Glomerular visceral epithelial cell (primary cell): ENCODE measurements at regions not wholly inside any gene's neighbourhood (a gene's known extent, or its start where the extent isn't known, plus 50 kb on each side); places are given as distances from the start of the nearest gene placed in this dataset.
"Not testable (repeated sequence)": the region's sequence is repeated elsewhere in the genome, so short reads cannot be mapped to it uniquely, and the experiment has no call there.

Experiments
- DNase-seq: peaks from one replicate; pipeline ENCODE4 v3.0.0-alpha.2; 2016; ENCODE audit errors: extremely low spot score

DNA sequence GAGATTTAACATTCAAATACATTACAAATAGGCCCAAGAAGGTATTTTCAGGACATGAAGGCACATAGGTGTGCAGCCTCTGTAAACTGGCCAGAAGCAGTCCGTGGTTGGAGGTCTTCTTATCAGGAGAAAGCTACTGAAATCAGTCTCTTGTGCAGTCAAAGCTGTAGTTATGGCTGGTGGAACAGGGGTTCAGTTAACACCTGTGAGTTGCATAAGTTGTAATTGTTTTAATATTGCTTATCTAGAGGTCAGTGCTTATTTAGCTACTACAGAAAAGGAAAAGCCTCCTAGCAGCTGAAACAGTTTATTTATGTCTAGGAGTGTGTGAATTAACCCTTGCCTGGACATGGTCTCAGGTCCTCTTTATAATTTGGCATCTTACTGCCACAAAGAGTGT, 377.6 kb upstream of the MDGA2 start:
- no peak for DNase-seq

DNA sequence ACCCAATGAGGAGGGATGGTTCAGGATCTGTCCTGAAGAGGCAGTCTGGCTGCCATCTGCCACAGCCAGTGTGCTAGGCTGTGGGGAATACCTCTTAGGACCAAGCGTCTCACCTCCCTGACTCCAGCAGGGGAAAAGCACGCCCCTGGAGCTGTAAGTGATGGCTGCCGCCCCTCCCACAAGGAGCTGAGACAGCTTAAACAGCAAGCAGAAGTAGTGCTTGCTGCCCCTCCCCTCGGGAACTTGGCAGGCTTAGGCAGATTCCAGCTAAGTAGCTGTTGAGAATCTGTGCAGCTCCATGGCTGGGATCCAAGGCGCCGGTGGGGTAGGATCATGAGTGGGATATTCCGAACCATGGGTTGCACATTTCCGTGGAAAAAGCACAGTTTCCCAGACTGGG, 360.4 kb upstream of the MDGA2 start:
- no peak for DNase-seq

DNA sequence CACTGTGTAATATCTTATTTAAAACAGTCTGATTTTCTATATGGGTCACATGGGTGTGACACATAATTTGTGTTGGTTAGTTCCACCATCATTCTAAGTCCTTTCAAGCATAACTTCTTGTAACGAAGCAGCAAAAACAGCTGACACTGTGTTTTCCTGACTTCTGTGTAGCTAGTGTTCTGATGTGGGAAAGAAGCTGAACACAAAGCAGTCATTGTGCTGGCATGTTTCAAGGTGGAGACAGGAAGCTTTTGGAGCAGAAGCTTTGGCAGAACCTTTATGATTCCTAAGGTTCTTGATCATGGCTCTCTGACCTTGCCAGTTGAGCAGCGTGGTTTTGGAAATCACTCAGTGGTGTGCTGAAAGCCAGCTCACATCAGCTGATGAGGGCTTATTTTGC, 351.7 kb upstream of the MDGA2 start:
- DNase-seq, result no peak

DNA sequence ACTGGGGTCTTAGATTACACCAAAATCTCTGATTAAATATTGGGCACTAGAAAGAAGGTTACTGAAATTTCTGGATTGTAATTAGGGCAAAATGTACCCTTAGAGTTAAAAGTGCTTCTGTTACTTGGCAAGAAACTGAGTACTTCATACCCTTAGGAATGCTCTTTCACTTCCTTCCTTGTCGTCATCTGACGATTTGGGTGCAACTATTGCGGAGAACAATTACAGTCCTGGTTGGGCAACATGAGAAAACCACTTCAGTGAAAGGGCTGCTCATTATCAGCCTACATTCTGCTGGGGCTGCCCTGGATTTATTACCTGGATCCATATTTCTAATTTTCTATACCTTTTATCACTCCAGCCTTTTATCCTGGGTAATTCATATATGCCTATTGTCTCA, 348.5 kb upstream of the MDGA2 start:
- DNase-seq, result no peak

DNA sequence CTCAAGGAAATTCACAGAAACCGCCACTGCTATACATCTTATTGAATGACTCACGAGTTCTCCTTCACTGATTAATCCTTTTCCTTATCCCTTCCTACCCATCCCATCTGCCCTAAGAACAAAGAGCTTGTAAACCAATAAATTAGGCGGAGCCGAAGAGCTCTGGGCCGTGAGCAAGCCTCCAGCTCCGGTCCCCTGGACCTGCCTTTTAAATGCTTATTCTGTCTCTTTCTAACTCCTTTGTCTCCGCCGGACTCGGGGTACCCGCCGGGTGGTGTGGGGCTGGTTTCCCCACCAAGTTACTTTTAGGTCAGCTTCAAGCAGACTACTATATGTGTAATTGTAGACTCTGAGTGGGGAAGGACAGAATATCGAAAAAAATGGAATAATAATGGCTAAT, 336.1 kb upstream of the MDGA2 start:
- not testable (repeated sequence) for DNase-seq

DNA sequence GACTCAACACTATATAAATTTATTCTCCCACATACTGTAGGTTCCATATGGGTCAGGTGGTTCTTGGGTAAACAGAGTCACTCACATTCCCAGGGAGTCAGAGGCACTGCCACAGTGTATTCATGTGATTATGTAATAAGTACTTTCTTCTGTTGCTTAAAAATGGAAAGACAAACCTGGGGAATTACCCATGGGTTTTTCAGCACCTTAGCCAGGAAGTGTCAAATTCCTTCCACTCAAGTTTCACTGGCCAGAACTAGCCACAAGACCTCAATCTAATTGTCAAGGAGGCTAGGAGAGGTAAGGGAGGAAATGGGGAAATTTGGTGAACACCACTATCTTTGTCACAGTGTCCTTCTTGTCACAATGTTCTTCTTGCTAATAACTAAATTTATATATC, 333.2 kb upstream of the MDGA2 start:
- peak; percentile 7 for DNase-seq

DNA sequence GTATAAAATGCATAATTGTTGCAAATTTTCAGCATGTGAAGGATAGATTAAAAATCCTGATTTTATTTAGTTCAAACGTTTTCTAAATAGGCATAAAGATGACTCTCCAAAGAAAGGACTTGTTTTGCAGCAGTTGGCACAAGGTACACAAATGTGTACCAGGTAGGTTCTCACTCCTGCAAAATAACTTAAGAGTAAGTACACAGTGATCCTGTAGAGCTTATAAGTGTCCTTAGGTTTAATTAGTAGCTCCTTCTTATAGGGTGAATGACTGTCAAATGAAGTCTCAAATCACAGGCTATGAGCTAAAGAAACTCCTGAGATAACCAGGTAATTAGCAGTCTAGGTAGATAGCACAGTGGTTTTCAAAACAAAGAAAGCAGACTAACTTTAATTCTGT, 330.6 kb upstream of the MDGA2 start:
- DNase-seq, result no peak

DNA sequence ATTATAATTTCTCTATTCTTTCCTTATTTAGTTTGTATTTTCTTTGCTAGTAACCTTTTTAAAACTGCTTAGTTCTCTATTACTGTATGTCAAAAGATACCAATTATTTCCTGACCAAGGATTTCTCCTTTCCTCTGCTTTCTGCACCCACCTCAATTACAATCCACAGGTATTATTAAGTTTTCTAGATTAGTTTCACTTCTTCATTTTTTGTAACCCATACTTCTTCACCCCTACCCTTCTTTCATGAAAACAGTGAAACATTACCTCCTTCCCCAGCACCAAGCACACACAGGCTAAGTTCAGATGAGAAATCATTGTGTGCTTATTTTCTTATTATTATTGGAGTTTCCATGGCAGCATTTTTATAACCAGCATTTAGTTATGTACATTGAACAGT, 318.5 kb upstream of the MDGA2 start:
- DNase-seq, result no peak

DNA sequence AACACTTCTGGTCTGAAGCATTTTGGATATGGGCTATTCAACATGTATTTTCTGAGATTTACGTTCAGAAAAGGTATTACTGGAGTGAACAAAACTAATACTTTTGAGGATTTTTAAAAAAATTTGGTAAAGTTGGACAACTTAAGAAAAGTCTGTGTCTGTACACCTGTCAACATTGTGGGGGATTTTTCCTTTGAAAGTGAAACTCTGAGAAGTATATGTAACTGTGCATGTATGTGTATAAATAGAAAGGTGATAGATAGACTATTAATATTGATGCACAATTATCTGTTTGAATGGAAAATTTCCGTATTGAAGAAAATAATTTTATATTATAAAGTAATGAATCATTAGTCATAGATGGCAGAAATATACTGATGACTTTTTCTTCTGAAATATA, 312.8 kb upstream of the MDGA2 start:
- DNase-seq, result no peak

DNA sequence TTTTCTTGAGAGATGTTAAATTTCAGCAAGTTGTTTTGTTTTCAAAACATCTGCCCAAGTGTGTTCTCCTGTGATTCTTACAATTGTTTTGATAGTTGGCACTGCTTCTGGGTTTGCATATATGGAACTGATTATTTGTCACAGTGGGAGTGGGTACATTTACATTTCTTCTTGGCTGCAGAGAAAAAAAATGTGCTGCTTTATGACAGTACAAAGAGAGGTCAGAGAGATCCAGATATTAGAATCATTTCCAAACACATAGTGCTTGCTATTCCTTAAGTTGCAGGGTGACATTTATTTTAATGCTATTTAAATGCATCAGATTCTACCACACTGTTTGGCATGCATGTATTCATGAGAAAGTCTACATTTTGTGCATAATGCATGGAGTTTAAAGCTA, 303.5 kb upstream of the MDGA2 start:
- DNase-seq, result no peak

DNA sequence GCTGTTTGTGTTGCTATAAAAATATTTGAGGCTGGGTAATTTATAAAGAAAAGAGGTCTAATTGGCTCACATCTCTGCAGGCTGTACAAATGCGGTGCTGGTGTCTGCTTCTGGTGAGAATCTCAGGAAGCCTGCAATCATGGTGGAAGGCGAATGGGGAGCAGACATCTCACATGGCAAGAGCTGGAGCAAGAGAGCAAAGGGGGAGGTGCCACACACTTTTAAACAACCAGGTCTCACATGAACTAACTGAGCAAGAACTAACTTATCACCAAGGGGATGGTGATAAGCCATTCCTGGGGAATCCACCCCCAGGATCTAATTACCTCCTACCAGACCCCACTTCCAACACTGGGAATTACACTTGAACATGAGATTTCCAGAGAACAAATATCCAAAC, 300.7 kb upstream of the MDGA2 start:
- DNase-seq, result no peak

DNA sequence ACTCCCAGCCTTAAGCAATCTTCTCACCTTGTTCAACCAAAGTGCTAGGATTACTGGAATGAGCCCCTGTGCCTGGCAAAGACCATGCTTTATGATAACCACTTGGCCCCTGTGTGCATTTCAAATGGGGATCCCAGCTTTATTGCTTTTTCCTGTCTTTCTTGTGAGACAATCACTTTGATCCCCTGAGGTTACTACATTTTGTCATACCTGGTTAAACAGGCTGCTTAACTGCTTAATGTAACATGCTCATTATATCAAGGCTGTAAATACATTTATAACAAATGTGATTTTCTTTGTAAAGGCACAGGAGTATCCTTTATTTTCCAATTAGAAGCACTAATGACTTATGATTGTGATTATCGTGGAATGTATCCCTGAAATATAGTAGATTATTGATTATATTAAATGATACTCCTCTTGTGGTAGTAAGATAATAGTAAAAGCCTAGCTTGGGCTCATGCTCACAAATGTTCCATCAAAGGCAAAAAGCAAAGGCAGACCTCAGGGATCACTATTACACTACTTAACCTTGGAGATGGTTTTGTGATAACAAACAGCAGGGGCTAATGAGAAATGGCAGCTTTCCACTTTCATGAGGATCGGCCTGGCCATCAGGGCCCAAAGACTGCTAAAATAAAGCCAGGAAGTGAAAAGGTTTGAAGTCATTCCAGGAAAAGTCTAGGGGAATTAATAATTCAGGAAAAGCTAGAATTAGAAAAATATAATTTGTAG, 290.8 kb upstream of the MDGA2 start:
- no peak for DNase-seq

DNA sequence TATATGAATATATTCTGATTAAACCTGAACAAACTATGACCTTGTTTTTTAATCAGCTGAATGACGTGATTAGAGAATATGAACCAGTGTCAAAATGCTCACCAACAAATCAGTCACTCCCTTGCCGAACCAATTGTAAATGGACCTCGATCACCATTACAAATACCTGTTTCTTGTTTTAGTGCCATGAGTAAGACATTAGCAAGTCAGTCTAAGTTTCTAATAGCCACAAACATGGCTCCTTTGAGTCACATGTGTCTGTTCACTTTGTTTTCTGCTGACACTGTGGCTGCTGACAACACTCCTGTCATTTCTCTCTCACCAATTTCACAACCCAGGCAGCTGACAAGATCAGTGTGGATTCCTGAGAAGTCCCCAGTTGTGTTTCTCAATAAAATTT, 286.2 kb upstream of the MDGA2 start:
- DNase-seq, result no peak

DNA sequence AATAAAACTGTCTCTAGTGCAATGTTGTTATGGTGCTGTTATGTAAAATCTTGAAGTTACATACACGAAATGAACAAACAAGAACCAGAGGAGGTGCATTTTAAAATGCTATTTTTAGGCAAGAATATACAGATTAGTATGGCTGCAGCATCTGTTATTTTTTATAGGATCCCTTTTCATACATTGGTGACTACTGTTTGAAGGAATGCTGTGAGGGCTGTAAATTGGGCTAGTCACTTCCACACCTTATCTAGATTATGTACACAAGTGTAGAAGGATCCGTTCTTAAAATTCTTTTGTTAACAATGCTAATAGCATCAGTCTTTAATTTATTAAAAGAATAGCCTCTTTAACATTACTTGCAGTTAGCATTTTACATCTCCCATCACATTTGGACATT, 284.3 kb upstream of the MDGA2 start:
- DNase-seq, result no peak

DNA sequence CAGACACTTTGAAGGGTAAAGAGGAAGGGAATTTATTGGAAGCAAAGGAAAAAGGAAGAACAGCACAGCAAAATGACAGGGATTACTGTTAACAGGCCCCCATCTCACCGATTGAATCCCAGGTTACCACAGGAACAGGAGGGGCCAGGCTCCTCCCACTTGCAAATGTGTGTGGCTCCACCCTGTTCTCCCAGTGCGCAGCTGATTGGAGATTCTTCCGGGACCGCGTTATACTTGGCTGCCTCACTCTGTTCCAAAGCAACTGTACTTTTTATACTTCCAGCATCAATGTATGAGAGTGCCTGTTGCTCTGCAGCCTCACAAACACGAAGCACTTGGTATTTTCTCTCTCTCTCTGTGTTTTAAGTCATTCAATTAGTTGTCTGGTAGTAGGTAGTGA, 273.6 kb upstream of the MDGA2 start:
- DNase-seq, result no peak

DNA sequence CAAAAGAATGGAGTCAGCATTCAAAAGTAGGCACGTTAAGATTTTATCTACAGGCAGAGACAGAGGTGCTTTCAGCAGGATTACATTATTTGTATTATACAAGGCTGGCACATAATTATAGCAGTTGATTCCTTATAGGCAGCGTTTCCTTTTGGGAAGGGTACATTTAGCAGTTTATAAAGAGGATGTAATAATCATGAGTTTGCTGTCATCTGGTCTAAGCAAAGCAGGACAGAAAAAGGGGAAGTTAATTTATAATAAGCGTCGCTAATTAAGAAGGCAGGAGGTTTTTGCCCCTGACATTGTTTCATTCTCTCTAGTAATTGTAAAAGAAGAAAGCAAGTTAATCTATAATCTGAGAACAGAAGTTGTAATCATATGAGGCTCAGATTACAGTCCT, 259.9 kb upstream of the MDGA2 start:
- no peak for DNase-seq

DNA sequence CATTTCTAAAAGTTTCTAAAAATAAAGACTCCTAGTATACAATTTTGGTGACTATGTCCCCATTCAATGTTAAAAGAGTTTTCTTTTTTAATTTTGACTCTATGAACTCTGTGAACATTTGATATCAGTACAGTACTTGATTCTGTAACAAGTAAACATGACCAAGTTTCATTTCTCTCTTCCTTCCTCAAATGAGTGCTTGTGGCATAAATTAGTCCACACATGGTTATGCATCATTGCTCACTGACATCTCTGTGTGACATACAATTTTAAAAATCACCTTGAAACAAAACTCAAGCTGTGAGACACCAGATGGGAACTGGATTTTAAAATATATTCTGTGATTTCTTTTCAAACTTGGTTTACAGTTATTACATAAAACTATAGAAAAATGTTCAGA, 253.9 kb upstream of the MDGA2 start:
- DNase-seq, result no peak

DNA sequence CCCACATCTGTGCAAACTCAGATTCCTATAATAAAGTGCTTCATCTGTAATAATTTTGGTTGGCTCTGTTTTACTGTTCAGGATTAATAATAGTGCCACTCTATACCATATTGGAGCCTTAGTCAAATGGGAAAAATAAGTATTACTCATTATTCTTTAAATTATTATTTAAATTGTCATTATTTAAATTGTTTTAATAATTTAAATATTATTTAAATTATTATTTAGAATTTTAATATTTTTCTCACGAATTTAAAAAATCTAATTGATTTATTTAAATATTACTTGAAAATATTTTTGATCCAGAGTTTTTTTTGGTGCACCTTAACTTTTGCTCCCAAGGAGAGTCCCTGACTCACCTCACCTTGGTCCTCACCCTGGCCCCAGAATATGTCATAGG, 245.7 kb upstream of the MDGA2 start:
- no peak for DNase-seq

DNA sequence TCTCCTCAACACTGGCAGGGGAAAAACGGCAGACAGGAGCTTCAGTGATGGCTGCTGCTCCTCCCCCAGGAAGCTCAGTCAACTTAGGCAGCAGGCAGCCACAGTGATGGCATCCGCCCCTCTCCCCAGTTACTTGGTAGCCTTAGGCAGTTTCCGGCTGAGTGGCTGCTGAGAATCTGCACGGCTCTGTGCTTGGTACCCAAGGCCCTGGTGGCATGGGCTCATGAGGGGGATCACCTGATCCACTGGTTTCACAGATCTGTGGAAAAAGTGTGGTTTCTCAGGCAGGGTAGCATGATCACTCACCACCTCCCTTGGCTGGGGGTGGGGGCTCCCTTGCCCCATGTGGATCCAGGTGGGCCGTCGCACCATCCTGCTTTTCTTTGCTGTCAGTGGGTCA, 244.6 kb upstream of the MDGA2 start:
- no peak for DNase-seq

DNA sequence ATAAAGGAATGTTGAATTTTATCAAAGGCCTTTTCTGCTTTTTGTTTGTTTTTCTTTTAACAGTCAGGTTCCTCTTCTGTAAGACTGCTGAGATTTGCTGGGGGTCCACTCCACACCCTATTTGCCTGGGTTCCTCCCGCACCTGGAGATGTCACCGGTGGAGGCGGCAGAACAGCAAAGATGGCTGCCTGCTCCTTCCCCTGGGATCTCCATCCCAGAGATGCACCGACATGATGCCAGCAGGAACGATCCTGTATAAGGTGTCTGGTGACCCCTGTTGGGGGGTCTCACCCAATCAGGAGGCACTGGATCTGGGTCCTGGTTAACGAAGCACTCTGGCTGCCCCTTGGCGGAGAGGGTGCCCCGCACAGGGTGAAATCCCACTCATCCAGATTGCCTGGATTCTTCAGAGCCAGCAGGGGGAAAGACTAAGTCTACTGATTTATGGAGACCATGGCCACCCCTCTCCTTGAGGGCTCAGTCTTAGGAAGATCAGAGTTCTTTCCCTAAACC, 244.0 kb upstream of the MDGA2 start:
- DNase-seq, result no peak

DNA sequence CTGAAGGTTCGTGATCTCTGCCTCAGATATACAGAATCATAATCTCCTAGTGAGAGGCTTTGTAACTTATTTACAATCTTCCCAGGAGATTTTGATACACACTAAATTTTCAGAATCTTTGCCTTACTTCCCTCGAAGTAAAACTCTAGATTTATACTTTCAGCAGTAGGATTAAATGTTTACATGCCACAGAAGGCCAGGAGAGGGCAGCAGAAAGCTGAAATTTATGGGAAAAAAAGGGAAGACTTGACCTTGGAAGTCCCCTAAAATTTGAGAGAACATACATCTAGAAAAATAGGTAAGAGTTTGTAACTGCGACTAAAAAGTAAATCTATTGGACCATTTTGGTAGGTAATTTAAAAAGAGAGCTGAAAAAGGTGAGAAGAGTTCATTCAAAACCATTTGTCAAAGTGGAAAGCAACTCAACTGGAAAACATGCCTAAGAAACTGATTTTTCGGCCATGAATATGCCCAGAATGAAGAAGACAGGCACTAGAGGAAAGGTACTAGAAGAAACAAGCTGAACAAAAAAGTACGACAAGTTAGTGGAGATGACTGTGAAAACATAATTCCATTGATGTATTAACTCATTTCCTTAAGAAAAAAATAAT, 242.0 kb upstream of the MDGA2 start:
- peak; percentile 50 for DNase-seq

DNA sequence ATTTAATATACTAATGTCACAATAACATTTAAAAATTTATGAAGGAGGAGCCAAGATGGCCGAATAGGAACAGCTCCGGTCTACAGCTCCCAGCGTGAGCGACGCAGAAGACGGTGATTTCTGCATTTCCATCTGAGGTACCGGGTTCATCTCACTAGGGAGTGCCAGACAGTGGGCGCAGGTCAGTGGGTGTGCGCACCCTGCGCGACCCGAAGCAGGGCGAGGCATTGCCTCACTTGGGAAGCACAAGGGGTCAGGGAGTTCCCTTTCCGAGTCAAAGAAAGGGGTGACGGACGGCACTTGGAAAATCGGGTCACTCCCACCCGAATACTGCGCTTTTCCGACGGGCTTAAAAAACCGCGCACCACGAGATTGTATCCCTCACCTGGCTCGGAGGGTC, 225.7 kb upstream of the MDGA2 start:
- DNase-seq, result not testable (repeated sequence)

DNA sequence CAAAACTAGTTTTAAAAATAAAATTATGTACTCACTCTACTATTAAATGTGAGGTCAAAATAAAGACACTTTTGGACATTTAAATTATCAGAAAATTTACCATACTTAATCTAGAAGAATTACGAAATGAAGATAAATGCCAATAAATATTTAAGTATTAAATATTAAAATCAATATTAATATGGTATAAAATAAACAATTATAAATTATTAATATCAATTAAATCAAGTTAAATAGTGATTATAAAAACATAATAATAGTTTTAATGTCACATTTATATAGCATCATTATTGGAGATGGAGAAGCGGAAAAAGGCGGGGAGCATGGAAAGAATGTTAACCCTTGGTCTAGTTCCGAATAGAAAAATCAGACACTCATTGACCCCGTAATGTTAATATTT, 224.3 kb upstream of the MDGA2 start:
- DNase-seq, result no peak

DNA sequence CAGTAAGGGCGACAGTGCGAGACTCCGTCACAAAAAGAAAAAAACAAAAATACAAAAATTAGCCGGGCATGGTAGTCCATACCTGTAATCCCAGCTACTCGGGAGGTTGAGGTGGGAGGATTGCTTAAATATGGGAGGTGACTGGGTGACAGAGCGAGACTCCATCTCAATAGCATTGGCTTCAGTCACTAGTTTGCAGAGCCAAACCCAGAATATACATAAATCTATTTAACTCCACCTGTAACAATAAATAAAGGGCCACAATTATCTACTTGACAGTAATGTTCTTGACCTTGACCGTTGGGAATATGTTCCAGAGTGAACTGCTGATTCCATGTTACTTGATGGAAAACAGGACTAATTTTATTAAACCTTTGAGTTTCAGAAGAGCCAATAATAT, 198.9 kb upstream of the MDGA2 start:
- DNase-seq, result no peak
